Effector memory CD8-positive, alpha-beta T cell (primary cell): ENCODE measurements at regions not wholly inside any gene's neighbourhood (a gene's known extent, or its start where the extent isn't known, plus 50 kb on each side); places are given as distances from the start of the nearest gene placed in this dataset.
"Not testable (repeated sequence)": the region's sequence is repeated elsewhere in the genome, so short reads cannot be mapped to it uniquely, and the experiment has no call there.

Experiments used
- ATAC-seq: fragments of 150-1000 bp; cut with Tn5 transposase; replicated peaks from 2 replicates; pipeline ENCODE4 v1.10.0; 2021; ENCODE audit warnings: mild to moderate bottlenecking, moderate library complexity
- DNase-seq, 3 experiments: peaks; one replicate each; pipeline ENCODE4 v3.0.0; 2021
- H3K27ac Mint-ChIP-seq, 2 donors: one replicate each; pipeline ENCODE4 v1.8.0; 2022; ENCODE audit warnings: mild to moderate bottlenecking in 2 of 2, mixed read lengths in 2 of 2, moderate library complexity in 2 of 2
- H3K27me3 Mint-ChIP-seq, 2 donors: one replicate each; pipeline ENCODE4 v1.8.0; 2022; ENCODE audit warnings: mixed read lengths in 2 of 2
- H3K36me3 Mint-ChIP-seq: one replicate; pipeline ENCODE4 v1.8.0; 2022; ENCODE audit warnings: mild to moderate bottlenecking, moderate library complexity, mixed read lengths; ENCODE audit not compliant: insufficient read depth
- H3K4me1 Mint-ChIP-seq, 2 donors: one replicate each; pipeline ENCODE4 v1.8.0; 2022; ENCODE audit warnings: low read depth in 2 of 2, mixed read lengths in 2 of 2
- H3K4me3 Mint-ChIP-seq, 2 donors: one replicate each; pipeline ENCODE4 v1.8.0; 2022; ENCODE audit warnings: mild to moderate bottlenecking in 2 of 2, mixed read lengths in 2 of 2, moderate library complexity in 2 of 2
- H3K9me3 Mint-ChIP-seq, 2 donors: one replicate each; pipeline ENCODE4 v1.8.0; 2022; ENCODE audit warnings: mixed read lengths in 2 of 2

- Mint-ChIP-seq H3K27me3 (peaks cover 39 to 61% of the 10 kb centered on the region in 2 donors), H3K4me1 (no peaks in the 10 kb centered on the region), H3K4me3 (no peak overlapping the region), H3K27ac (no peak overlapping the region), H3K36me3 (peaks cover 1% of the 10 kb centered on the region), H3K9me3 (no peaks in the 10 kb centered on the region)
- ATAC-seq (no peak), DNase-seq (no peak)
Measured at GRCh38 chr20:57986666-57987065, 241.8 kb downstream of the ANKRD60 start.

- H3K36me3 Mint-ChIP-seq = peaks cover 3% of the 10 kb centered on the region
- no peaks in the 10 kb centered on the region for H3K4me1 Mint-ChIP-seq
- ATAC-seq = no peak
- no peak for DNase-seq
- H3K27ac Mint-ChIP-seq = no peak overlapping the region
- H3K4me3 Mint-ChIP-seq = no peak overlapping the region
- H3K9me3 Mint-ChIP-seq = no peaks in the 10 kb centered on the region
- H3K27me3 Mint-ChIP-seq = peaks cover 44 to 68% of the 10 kb centered on the region in 2 donors
Measured at GRCh38 chr20:57985278-57985677, 243.2 kb downstream of the ANKRD60 start.

GRCh38 chr20:57983082-57983481 lies 245.4 kb downstream of the ANKRD60 start:
- H3K4me1 Mint-ChIP-seq = no peaks in the 10 kb centered on the region
- H3K4me3 Mint-ChIP-seq = no peak overlapping the region
- H3K9me3 Mint-ChIP-seq = no peaks in the 10 kb centered on the region
- H3K27ac Mint-ChIP-seq = no peak overlapping the region
- H3K36me3 Mint-ChIP-seq = peaks cover 3% of the 10 kb centered on the region
- peaks cover 29 to 71% of the 10 kb centered on the region in 2 donors for H3K27me3 Mint-ChIP-seq
- no peak for ATAC-seq
- no peak for DNase-seq

GRCh38 chr20:57980506-57980905 lies 247.9 kb downstream of the ANKRD60 start:
- no peaks in the 10 kb centered on the region for H3K4me1 Mint-ChIP-seq
- peaks cover 3% of the 10 kb centered on the region for H3K36me3 Mint-ChIP-seq
- ATAC-seq = no peak
- peaks cover 20 to 56% of the 10 kb centered on the region in 2 donors for H3K27me3 Mint-ChIP-seq
- no peak overlapping the region for H3K27ac Mint-ChIP-seq
- H3K4me3 Mint-ChIP-seq = no peak overlapping the region
- no peak for DNase-seq
- H3K9me3 Mint-ChIP-seq = no peaks in the 10 kb centered on the region

GRCh38 chr20:57977569-57977968 lies 250.9 kb downstream of the ANKRD60 start:
- no peak overlapping the region for H3K27ac Mint-ChIP-seq
- no peak overlapping the region for H3K4me3 Mint-ChIP-seq

GRCh38 chr20:57977141-57977540 lies 251.3 kb downstream of the ANKRD60 start:
- Mint-ChIP-seq H3K36me3 (peaks cover 3% of the 10 kb centered on the region), H3K4me3 (no peak overlapping the region), H3K27ac (no peak overlapping the region), H3K4me1 (no peaks in the 10 kb centered on the region), H3K27me3 (peaks cover 13 to 33% of the 10 kb centered on the region in 2 donors), H3K9me3 (peaks cover 6 to 9% of the 10 kb centered on the region in 2 donors)
- DNase-seq = no peak
- no peak for ATAC-seq

More at GRCh38 chr20:57977569-57977968, 250.9 kb downstream of the ANKRD60 start:
- ATAC-seq (no peak), DNase-seq (no peak)
- H3K27me3 Mint-ChIP-seq = peaks cover 18 to 38% of the 10 kb centered on the region in 2 donors
- peaks cover 6 to 9% of the 10 kb centered on the region in 2 donors for H3K9me3 Mint-ChIP-seq
- peaks cover 3% of the 10 kb centered on the region for H3K36me3 Mint-ChIP-seq
- no peaks in the 10 kb centered on the region for H3K4me1 Mint-ChIP-seq

GRCh38 chr20:57974863-57975262 lies 253.6 kb downstream of the ANKRD60 start:
- H3K4me3 Mint-ChIP-seq = no peak overlapping the region
- peaks cover 6 to 9% of the 10 kb centered on the region in 2 donors for H3K9me3 Mint-ChIP-seq
- DNase-seq = no peak
- no peaks in the 10 kb centered on the region for H3K36me3 Mint-ChIP-seq
- no peak overlapping the region for H3K27ac Mint-ChIP-seq
- H3K4me1 Mint-ChIP-seq = no peaks in the 10 kb centered on the region
- no peak for ATAC-seq
- H3K27me3 Mint-ChIP-seq = peaks cover 9 to 20% of the 10 kb centered on the region in 2 donors

- Mint-ChIP-seq H3K4me1 (no peaks in the 10 kb centered on the region), H3K36me3 (no peaks in the 10 kb centered on the region), H3K9me3 (peaks cover 6 to 9% of the 10 kb centered on the region in 2 donors), H3K4me3 (no peak overlapping the region), H3K27me3 (peaks cover 18 to 26% of the 10 kb centered on the region in 2 donors), H3K27ac (no peak overlapping the region)
- DNase-seq = no peak
- no peak for ATAC-seq
Measured at GRCh38 chr20:57973886-57974285, 254.6 kb downstream of the ANKRD60 start.

- H3K27ac Mint-ChIP-seq, DNase-seq, ATAC-seq, H3K4me3 Mint-ChIP-seq, H3K36me3 Mint-ChIP-seq, H3K9me3 Mint-ChIP-seq, H3K4me1 Mint-ChIP-seq: not testable (repeated sequence)
- peaks cover 32 to 40% of the 10 kb centered on the region in 2 donors for H3K27me3 Mint-ChIP-seq
Measured at GRCh38 chr20:57971583-57971982, 256.9 kb downstream of the ANKRD60 start.

GRCh38 chr20:57970856-57971255 lies 257.6 kb downstream of the ANKRD60 start:
- H3K36me3 Mint-ChIP-seq = no peaks in the 10 kb centered on the region
- H3K27me3 Mint-ChIP-seq = peaks cover 32 to 46% of the 10 kb centered on the region in 2 donors
- H3K9me3 Mint-ChIP-seq = peaks cover 6 to 9% of the 10 kb centered on the region in 2 donors
- no peak overlapping the region for H3K27ac Mint-ChIP-seq
- DNase-seq (no peak), ATAC-seq (no peak)
- H3K4me1 Mint-ChIP-seq = no peaks in the 10 kb centered on the region
- H3K4me3 Mint-ChIP-seq = no peak overlapping the region

- H3K9me3 Mint-ChIP-seq = peaks cover 6 to 9% of the 10 kb centered on the region in 2 donors
- no peak overlapping the region for H3K27ac Mint-ChIP-seq
- peaks cover 35 to 54% of the 10 kb centered on the region in 2 donors for H3K27me3 Mint-ChIP-seq
- ATAC-seq (no peak), DNase-seq (no peak)
- H3K36me3 Mint-ChIP-seq = no peaks in the 10 kb centered on the region
- no peaks in the 10 kb centered on the region for H3K4me1 Mint-ChIP-seq
- H3K4me3 Mint-ChIP-seq = no peak overlapping the region
Measured at GRCh38 chr20:57970116-57970515, 258.3 kb downstream of the ANKRD60 start.

- Mint-ChIP-seq H3K27me3 (peaks cover 45 to 74% of the 10 kb centered on the region in 2 donors), H3K36me3 (no peaks in the 10 kb centered on the region)
- DNase-seq = no peak
Measured at GRCh38 chr20:57968120-57968519, 258.3 kb upstream of the PMEPA1 start.

GRCh38 chr20:57967364-57967763 lies 257.5 kb upstream of the PMEPA1 start:
- peaks cover 45 to 79% of the 10 kb centered on the region in 2 donors for H3K27me3 Mint-ChIP-seq
- DNase-seq = no peak
- no peaks in the 10 kb centered on the region for H3K9me3 Mint-ChIP-seq
- H3K27ac Mint-ChIP-seq = no peak overlapping the region
- no peaks in the 10 kb centered on the region for H3K4me1 Mint-ChIP-seq
- no peak for ATAC-seq
- no peaks in the 10 kb centered on the region for H3K36me3 Mint-ChIP-seq
- no peak overlapping the region for H3K4me3 Mint-ChIP-seq

More at GRCh38 chr20:57968120-57968519, 258.3 kb upstream of the PMEPA1 start:
- no peak overlapping the region for H3K4me3 Mint-ChIP-seq
- H3K27ac Mint-ChIP-seq = no peak overlapping the region
- no peaks in the 10 kb centered on the region for H3K4me1 Mint-ChIP-seq
- no peaks in the 10 kb centered on the region for H3K9me3 Mint-ChIP-seq
- ATAC-seq = no peak

GRCh38 chr20:57966620-57967019 lies 256.8 kb upstream of the PMEPA1 start:
- no peak overlapping the region for H3K27ac Mint-ChIP-seq
- no peaks in the 10 kb centered on the region for H3K36me3 Mint-ChIP-seq
- ATAC-seq (no peak), DNase-seq (no peak)
- H3K27me3 Mint-ChIP-seq = peaks cover 41 to 79% of the 10 kb centered on the region in 2 donors
- no peak overlapping the region for H3K4me3 Mint-ChIP-seq
- H3K4me1 Mint-ChIP-seq = no peaks in the 10 kb centered on the region
- H3K9me3 Mint-ChIP-seq = no peaks in the 10 kb centered on the region

- ATAC-seq = no peak
- Mint-ChIP-seq H3K4me1 (no peaks in the 10 kb centered on the region), H3K27ac (no peak overlapping the region), H3K4me3 (no peak overlapping the region), H3K36me3 (no peaks in the 10 kb centered on the region), H3K9me3 (no peaks in the 10 kb centered on the region), H3K27me3 (peaks cover 36 to 82% of the 10 kb centered on the region in 2 donors)
- no peak for DNase-seq
Measured at GRCh38 chr20:57965441-57965840, 255.6 kb upstream of the PMEPA1 start.
